Esophagus squamous epithelium (tissue), 4 donors: ENCODE measurements at regions not wholly inside any gene's neighbourhood (a gene's known extent, or its start where the extent isn't known, plus 50 kb on each side); places are given as distances from the start of the nearest gene placed in this dataset.

Experiments
- CTCF ChIP-seq, 6 experiments: fragments of 450-650 bp in 4 of 6; fragments of 200-600 bp in 2 of 6; sonication (generic) in 2 of 6; IDR thresholded peaks; one replicate each; pipeline ENCODE4 v1.5.1; 2016 to 2019; ENCODE audit warnings: antibody characterized with exemption in 6 of 6, mild to moderate bottlenecking in 4 of 6, moderate library complexity in 4 of 6
- POLR2A ChIP-seq, 4 donors: fragments of 450-650 bp; IDR thresholded peaks; one replicate each; pipeline ENCODE4 v1.6.1; 2017; ENCODE audit warnings: antibody characterized with exemption in 4 of 4, mild to moderate bottlenecking in 4 of 4, moderate library complexity in 3 of 4

- no peak for TF ChIP-seq CTCF (IDR thresholded peaks at IDR 0.05)
- TF ChIP-seq POLR2A (IDR thresholded peaks at IDR 0.05), result no peak
Observed at GRCh38 chr9:79040671-79041070, 531.1 kb upstream of the TLE4 start.
